ENCODE measurements at regions not wholly inside any gene's neighbourhood (a gene's known extent, or its start where the extent isn't known, plus 50 kb on each side); places are given as distances from the start of the nearest gene placed in this dataset.

GRCh38 chr10:8416192-8416701 is 361.8 kb downstream of the GATA3 start:
- DNase-seq, result no peak

GRCh38 chr10:8416760-8417159 is 362.3 kb downstream of the GATA3 start:
- no CpG with 5 or more reads among the region's 3 CpGs for WGBS (ENCODE audit: extremely low coverage, insufficient coverage, low lambda C conversion rate)
- Histone ChIP-seq H4K8ac (ENCODE audit: low read depth, low read length) (no peak overlapping the region), H3K79me1 (ENCODE audit: low read length) (no peaks in the 10 kb centered on the region), H3K27me3 (ENCODE audit: insufficient read depth, low read length, poor library complexity) (no peaks in the 10 kb centered on the region), H4K5ac (ENCODE audit: low read length) (no peak overlapping the region), H3K4ac (ENCODE audit: low read depth, low read length) (no peak overlapping the region), H3K4me1 (ENCODE audit: control insufficient read depth, low read depth, low read length) (no peaks in the 10 kb centered on the region), H3K9ac (ENCODE audit: low read length) (no peak overlapping the region), H2BK15ac (replicated peaks; ENCODE audit: low read depth) (no peak overlapping the region), H2AK5ac (ENCODE audit: low read length) (no peak overlapping the region), H3K23ac (ENCODE audit: low read length) (no peak overlapping the region), H3K27ac (ENCODE audit: low read depth, low read length) (no peak overlapping the region), H3K4me2 (ENCODE audit: low read length) (no peak overlapping the region), H3K4me3 (ENCODE audit: low read length) (no peak overlapping the region), H2BK5ac (ENCODE audit: low read length) (no peak overlapping the region), H3K18ac (ENCODE audit: low read length) (no peak overlapping the region), H3K79me2 (ENCODE audit: control insufficient read depth, insufficient read depth, low read length) (no peaks in the 10 kb centered on the region), H3K56ac (ENCODE audit: low read length) (no peak overlapping the region), H2BK120ac (ENCODE audit: low read depth, low read length) (no peak overlapping the region), H3K36me3 (ENCODE audit: control insufficient read depth, insufficient read depth, low read length) (no peaks in the 10 kb centered on the region)
- DNase-seq, result no peak

More at GRCh38 chr10:8416192-8416701, 361.8 kb downstream of the GATA3 start:
- Histone ChIP-seq H3K79me1 (ENCODE audit: low read length) (no peaks in the 10 kb centered on the region), H3K36me3 (ENCODE audit: control insufficient read depth, insufficient read depth, low read length) (no peaks in the 10 kb centered on the region), H3K4me1 (ENCODE audit: control insufficient read depth, low read depth, low read length) (no peaks in the 10 kb centered on the region), H2BK5ac (ENCODE audit: low read length) (no peak overlapping the region), H3K23ac (ENCODE audit: low read length) (no peak overlapping the region), H3K4me3 (ENCODE audit: low read length) (no peak overlapping the region), H2AK5ac (ENCODE audit: low read length) (no peak overlapping the region), H2BK15ac (replicated peaks; ENCODE audit: low read depth) (no peak overlapping the region), H3K9ac (ENCODE audit: low read length) (no peak overlapping the region), H3K27me3 (ENCODE audit: insufficient read depth, low read length, poor library complexity) (no peaks in the 10 kb centered on the region), H4K5ac (ENCODE audit: low read length) (no peak overlapping the region), H3K27ac (ENCODE audit: low read depth, low read length) (no peak overlapping the region), H2BK120ac (ENCODE audit: low read depth, low read length) (no peak overlapping the region), H3K56ac (ENCODE audit: low read length) (no peak overlapping the region), H3K79me2 (ENCODE audit: control insufficient read depth, insufficient read depth, low read length) (no peaks in the 10 kb centered on the region), H3K4me2 (ENCODE audit: low read length) (no peak overlapping the region), H3K18ac (ENCODE audit: low read length) (no peak overlapping the region), H4K8ac (ENCODE audit: low read depth, low read length) (no peak overlapping the region), H3K4ac (ENCODE audit: low read depth, low read length) (no peak overlapping the region)
- WGBS (ENCODE audit: extremely low coverage, insufficient coverage, low lambda C conversion rate), result no CpG with 5 or more reads among the region's 8 CpGs

- no peaks in the 10 kb centered on the region for H3K4me1 ChIP-seq (ENCODE audit: control insufficient read depth, low read depth, low read length)
- H3K9ac ChIP-seq (ENCODE audit: low read length), result no peak overlapping the region
- no peak overlapping the region for H3K23ac ChIP-seq (ENCODE audit: low read length)
- no peak overlapping the region for H3K4ac ChIP-seq (ENCODE audit: low read depth, low read length)
- no peak overlapping the region for H2AK5ac ChIP-seq (ENCODE audit: low read length)
- H4K8ac ChIP-seq (ENCODE audit: low read depth, low read length), result no peak overlapping the region
- WGBS (ENCODE audit: extremely low coverage, insufficient coverage, low lambda C conversion rate), result no CpG with 5 or more reads among the region's 1 CpG
- DNase-seq, result no peak
- no peak overlapping the region for H2BK120ac ChIP-seq (ENCODE audit: low read depth, low read length)
- no peaks in the 10 kb centered on the region for H3K27me3 ChIP-seq (ENCODE audit: insufficient read depth, low read length, poor library complexity)
- no peaks in the 10 kb centered on the region for H3K79me2 ChIP-seq (ENCODE audit: control insufficient read depth, insufficient read depth, low read length)
- no peak overlapping the region for H3K27ac ChIP-seq (ENCODE audit: low read depth, low read length)
- H3K56ac ChIP-seq (ENCODE audit: low read length), result no peak overlapping the region
- no peaks in the 10 kb centered on the region for H3K79me1 ChIP-seq (ENCODE audit: low read length)
- H2BK5ac ChIP-seq (ENCODE audit: low read length), result no peak overlapping the region
- no peak overlapping the region for H3K4me2 ChIP-seq (ENCODE audit: low read length)
- no peaks in the 10 kb centered on the region for H3K36me3 ChIP-seq (ENCODE audit: control insufficient read depth, insufficient read depth, low read length)
- H2BK15ac ChIP-seq (replicated peaks; ENCODE audit: low read depth), result peak overlapping the region; percentile 1
- H3K18ac ChIP-seq (ENCODE audit: low read length), result no peak overlapping the region
- no peak overlapping the region for H3K4me3 ChIP-seq (ENCODE audit: low read length)
- H4K5ac ChIP-seq (ENCODE audit: low read length), result no peak overlapping the region
Measured at GRCh38 chr10:8417631-8418030, 363.1 kb downstream of the GATA3 start.

GRCh38 chr10:8418631-8419030 is 364.1 kb downstream of the GATA3 start:
- H3K4ac ChIP-seq (ENCODE audit: low read depth, low read length), result no peak overlapping the region
- H3K4me2 ChIP-seq (ENCODE audit: low read length), result no peak overlapping the region
- H2AK5ac ChIP-seq (ENCODE audit: low read length), result no peak overlapping the region
- H3K4me1 ChIP-seq (ENCODE audit: control insufficient read depth, low read depth, low read length), result no peaks in the 10 kb centered on the region
- H4K5ac ChIP-seq (ENCODE audit: low read length), result no peak overlapping the region
- no peaks in the 10 kb centered on the region for H3K79me2 ChIP-seq (ENCODE audit: control insufficient read depth, insufficient read depth, low read length)
- H3K27ac ChIP-seq (ENCODE audit: low read depth, low read length), result no peak overlapping the region
- no peak overlapping the region for H3K4me3 ChIP-seq (ENCODE audit: low read length)
- no CpG with 5 or more reads among the region's 4 CpGs for WGBS (ENCODE audit: extremely low coverage, insufficient coverage, low lambda C conversion rate)
- H2BK15ac ChIP-seq (replicated peaks; ENCODE audit: low read depth), result no peak overlapping the region
- H2BK5ac ChIP-seq (ENCODE audit: low read length), result no peak overlapping the region
- H4K8ac ChIP-seq (ENCODE audit: low read depth, low read length), result no peak overlapping the region
- DNase-seq, result no peak
- H2BK120ac ChIP-seq (ENCODE audit: low read depth, low read length), result no peak overlapping the region
- no peaks in the 10 kb centered on the region for H3K27me3 ChIP-seq (ENCODE audit: insufficient read depth, low read length, poor library complexity)
- no peak overlapping the region for H3K18ac ChIP-seq (ENCODE audit: low read length)
- H3K79me1 ChIP-seq (ENCODE audit: low read length), result no peaks in the 10 kb centered on the region
- no peak overlapping the region for H3K56ac ChIP-seq (ENCODE audit: low read length)
- no peak overlapping the region for H3K9ac ChIP-seq (ENCODE audit: low read length)
- H3K36me3 ChIP-seq (ENCODE audit: control insufficient read depth, insufficient read depth, low read length), result no peaks in the 10 kb centered on the region
- H3K23ac ChIP-seq (ENCODE audit: low read length), result no peak overlapping the region

- no peak overlapping the region for H2BK5ac ChIP-seq (ENCODE audit: low read length)
- H3K27me3 ChIP-seq (ENCODE audit: insufficient read depth, low read length, poor library complexity), result no peaks in the 10 kb centered on the region
- H3K56ac ChIP-seq (ENCODE audit: low read length), result no peak overlapping the region
- H2AK5ac ChIP-seq (ENCODE audit: low read length), result no peak overlapping the region
- H2BK15ac ChIP-seq (replicated peaks; ENCODE audit: low read depth), result no peak overlapping the region
- no peak overlapping the region for H3K4me3 ChIP-seq (ENCODE audit: low read length)
- no peak overlapping the region for H3K27ac ChIP-seq (ENCODE audit: low read depth, low read length)
- WGBS (ENCODE audit: extremely low coverage, insufficient coverage, low lambda C conversion rate), result no CpG with 5 or more reads among the region's 2 CpGs
- no peaks in the 10 kb centered on the region for H3K4me1 ChIP-seq (ENCODE audit: control insufficient read depth, low read depth, low read length)
- no peak overlapping the region for H3K4ac ChIP-seq (ENCODE audit: low read depth, low read length)
- no peak overlapping the region for H4K8ac ChIP-seq (ENCODE audit: low read depth, low read length)
- no peak overlapping the region for H2BK120ac ChIP-seq (ENCODE audit: low read depth, low read length)
- no peak overlapping the region for H3K18ac ChIP-seq (ENCODE audit: low read length)
- no peak for DNase-seq
- no peak overlapping the region for H4K5ac ChIP-seq (ENCODE audit: low read length)
- no peak overlapping the region for H3K4me2 ChIP-seq (ENCODE audit: low read length)
- H3K36me3 ChIP-seq (ENCODE audit: control insufficient read depth, insufficient read depth, low read length), result no peaks in the 10 kb centered on the region
- H3K9ac ChIP-seq (ENCODE audit: low read length), result no peak overlapping the region
- no peak overlapping the region for H3K23ac ChIP-seq (ENCODE audit: low read length)
- H3K79me2 ChIP-seq (ENCODE audit: control insufficient read depth, insufficient read depth, low read length), result no peaks in the 10 kb centered on the region
- H3K79me1 ChIP-seq (ENCODE audit: low read length), result no peaks in the 10 kb centered on the region
Measured at GRCh38 chr10:8420182-8420581, 365.7 kb downstream of the GATA3 start.

- Histone ChIP-seq H3K79me2 (ENCODE audit: control insufficient read depth, insufficient read depth, low read length) (no peaks in the 10 kb centered on the region), H3K56ac (ENCODE audit: low read length) (no peak overlapping the region), H3K9ac (ENCODE audit: low read length) (no peak overlapping the region), H3K23ac (ENCODE audit: low read length) (no peak overlapping the region), H3K4me3 (ENCODE audit: low read length) (no peak overlapping the region), H3K18ac (ENCODE audit: low read length) (no peak overlapping the region), H3K4me1 (ENCODE audit: control insufficient read depth, low read depth, low read length) (no peaks in the 10 kb centered on the region), H2BK15ac (replicated peaks; ENCODE audit: low read depth) (no peak overlapping the region), H3K4me2 (ENCODE audit: low read length) (no peak overlapping the region), H3K27ac (ENCODE audit: low read depth, low read length) (no peak overlapping the region), H4K5ac (ENCODE audit: low read length) (no peak overlapping the region), H3K79me1 (ENCODE audit: low read length) (no peaks in the 10 kb centered on the region), H3K27me3 (ENCODE audit: insufficient read depth, low read length, poor library complexity) (no peaks in the 10 kb centered on the region), H3K4ac (ENCODE audit: low read depth, low read length) (no peak overlapping the region), H2AK5ac (ENCODE audit: low read length) (no peak overlapping the region), H3K36me3 (ENCODE audit: control insufficient read depth, insufficient read depth, low read length) (no peaks in the 10 kb centered on the region), H4K8ac (ENCODE audit: low read depth, low read length) (no peak overlapping the region), H2BK5ac (ENCODE audit: low read length) (no peak overlapping the region), H2BK120ac (ENCODE audit: low read depth, low read length) (no peak overlapping the region)
- no peak for DNase-seq
- no CpG with 5 or more reads among the region's 3 CpGs for WGBS (ENCODE audit: extremely low coverage, insufficient coverage, low lambda C conversion rate)
Measured at GRCh38 chr10:8424555-8425211, 370.2 kb downstream of the GATA3 start.

Data from mesendoderm (in vitro differentiated cells).